OCI-LY7 (cell line): ENCODE measurements at regions not wholly inside any gene's neighbourhood (a gene's known extent, or its start where the extent isn't known, plus 50 kb on each side); places are given as distances from the start of the nearest gene placed in this dataset.

ENCODE experiments used
- BruUV-seq: library from RNA; stranded (reverse); fragments of 400-500 nt; replicated peaks from 2 replicates; lab custom pipeline; 2021; lab: Mats Ljungman, UMichigan
- CTCF ChIA-PET: fragments of 300-600 bp; sonication (Branson Sonifier 250); formaldehyde crosslinking; loops from one replicate; lab custom pipeline; 2022; ENCODE audit warnings: antibody characterized with exemption; ENCODE audit not compliant: unreplicated experiment; lab: Charles Lee
- POLR2A ChIA-PET: fragments of 300-600 bp; sonication (Branson Sonifier 250); formaldehyde crosslinking; loops from one replicate; lab custom pipeline; 2022; ENCODE audit warnings: antibody characterized with exemption; lab: Charles Lee
- DNase-seq: peaks from one replicate; pipeline ENCODE4 v3.0.0-alpha.2; 2015; ENCODE audit warnings: low spot score
- H2AFZ ChIP-seq: fragments of 200-600 bp; sonication (generic), shearing (Covaris generic); 2 replicates; pipeline ENCODE4 v1.6.1; 2014; ENCODE audit warnings: mild to moderate bottlenecking, antibody characterized with exemption, low read length, moderate library complexity
- H3K27ac ChIP-seq: fragments of 200-600 bp; sonication (generic); 2 replicates; pipeline ENCODE4 v1.5.1; 2014; ENCODE audit warnings: mixed run types, low read depth, mild to moderate bottlenecking, moderate library complexity, low read length, inconsistent platforms; ENCODE audit not compliant: poor library complexity, severe bottlenecking
- H3K36me3 ChIP-seq: fragments of 200-600 bp; sonication (generic); 2 replicates; pipeline ENCODE4 v1.6.1; 2014; ENCODE audit warnings: mild to moderate bottlenecking, antibody characterized with exemption, low read length, moderate library complexity, mixed read lengths; ENCODE audit not compliant: insufficient read depth
- H3K4me1 ChIP-seq: fragments of 200-600 bp; sonication (generic); 2 replicates; pipeline ENCODE4 v1.5.1; 2014; ENCODE audit warnings: mild to moderate bottlenecking, low read length; ENCODE audit not compliant: insufficient read depth, poor library complexity, severe bottlenecking
- H3K4me2 ChIP-seq: fragments of 200-600 bp; sonication (generic); 2 replicates; pipeline ENCODE4 v1.6.1; 2014; ENCODE audit warnings: mild to moderate bottlenecking, low read length
- H3K4me3 ChIP-seq: fragments of 200-600 bp; sonication (generic); 2 replicates; pipeline ENCODE4 v1.5.1; 2014; ENCODE audit warnings: mild to moderate bottlenecking, low read depth, low read length; ENCODE audit not compliant: poor library complexity, severe bottlenecking
- H3K79me2 ChIP-seq: fragments of 200-600 bp; sonication (generic); 2 replicates; pipeline ENCODE4 v1.6.1; 2016; ENCODE audit warnings: low read depth, mild to moderate bottlenecking, low read length, moderate library complexity, mixed read lengths; ENCODE audit not compliant: insufficient read depth
- H3K9me2 ChIP-seq: fragments of 200-600 bp; sonication (generic); 2 replicates; pipeline ENCODE4 v1.6.1; 2016; ENCODE audit warnings: mild to moderate bottlenecking, low read length, mixed read lengths; ENCODE audit not compliant: insufficient read depth
- H3K9me3 ChIP-seq: fragments of 200-600 bp; sonication (generic); 2 replicates; pipeline ENCODE4 v1.6.1; 2014; ENCODE audit warnings: mild to moderate bottlenecking, mixed run types, low read length, mixed read lengths
- H4K20me1 ChIP-seq: fragments of 200-600 bp; sonication (generic); 2 replicates; pipeline ENCODE4 v1.6.1; 2014; ENCODE audit warnings: mild to moderate bottlenecking, antibody characterized with exemption, low read length, moderate library complexity, mixed read lengths; ENCODE audit not compliant: insufficient read depth
- EZH2phosphoT487 ChIP-seq: fragments of 200-600 bp; sonication (generic); IDR thresholded peaks from 2 replicates; pipeline ENCODE4 v1.6.1; 2018; ENCODE audit warnings: low read depth, borderline replicate concordance, mild to moderate bottlenecking, mixed run types, antibody characterized with exemption, low read length, moderate library complexity, mixed read lengths
- intact Hi-C: fragments of 100-400 bp; cut with micrococcal nuclease; formaldehyde crosslinking; loops from one replicate; pipeline ENCODE4 v1.10.0; 2022; ENCODE audit not compliant: unreplicated experiment
- TF ChIP-seq, protein P1 (sequence below): fragments of 200-600 bp; sonication (generic); conservative IDR thresholded peaks from 2 replicates; pipeline ENCODE4 v1.5.1; 2014; ENCODE audit warnings: mild to moderate bottlenecking, antibody characterized with exemption, low read length, moderate library complexity, mixed read lengths

GRCh38 chr3:168625477-168625876 lies 529.8 kb upstream of the GOLIM4 start:
- no peaks in the 10 kb centered on the region for H3K4me1 ChIP-seq
- H4K20me1 ChIP-seq: no peaks in the 10 kb centered on the region
- no peak for TF ChIP-seq EZH2phosphoT487
- TF ChIP-seq, protein P1, sequence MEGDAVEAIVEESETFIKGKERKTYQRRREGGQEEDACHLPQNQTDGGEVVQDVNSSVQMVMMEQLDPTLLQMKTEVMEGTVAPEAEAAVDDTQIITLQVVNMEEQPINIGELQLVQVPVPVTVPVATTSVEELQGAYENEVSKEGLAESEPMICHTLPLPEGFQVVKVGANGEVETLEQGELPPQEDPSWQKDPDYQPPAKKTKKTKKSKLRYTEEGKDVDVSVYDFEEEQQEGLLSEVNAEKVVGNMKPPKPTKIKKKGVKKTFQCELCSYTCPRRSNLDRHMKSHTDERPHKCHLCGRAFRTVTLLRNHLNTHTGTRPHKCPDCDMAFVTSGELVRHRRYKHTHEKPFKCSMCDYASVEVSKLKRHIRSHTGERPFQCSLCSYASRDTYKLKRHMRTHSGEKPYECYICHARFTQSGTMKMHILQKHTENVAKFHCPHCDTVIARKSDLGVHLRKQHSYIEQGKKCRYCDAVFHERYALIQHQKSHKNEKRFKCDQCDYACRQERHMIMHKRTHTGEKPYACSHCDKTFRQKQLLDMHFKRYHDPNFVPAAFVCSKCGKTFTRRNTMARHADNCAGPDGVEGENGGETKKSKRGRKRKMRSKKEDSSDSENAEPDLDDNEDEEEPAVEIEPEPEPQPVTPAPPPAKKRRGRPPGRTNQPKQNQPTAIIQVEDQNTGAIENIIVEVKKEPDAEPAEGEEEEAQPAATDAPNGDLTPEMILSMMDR: no peak
- POLR2A ChIA-PET: interaction anchor here (0.7 to 1.9 kb wide), 3 partner anchors 9 to 30 kb away, joined by 3 to 7 read pairs (median 3); no protein-coding TSS in a partner anchor
- H2AFZ ChIP-seq: no peak overlapping the region
- no peaks in the 10 kb centered on the region for H3K36me3 ChIP-seq
- DNase-seq: no peak
- H3K9me3 ChIP-seq: no peaks in the 10 kb centered on the region
- no TSS peak for BruUV-seq
- CTCF ChIA-PET: no interaction called here
- H3K4me3 ChIP-seq: no peak overlapping the region
- no peaks in the 10 kb centered on the region for H3K79me2 ChIP-seq
- no peaks in the 10 kb centered on the region for H3K9me2 ChIP-seq
- intact Hi-C loops: loop anchor here (10.0 kb wide), 1 partner anchor 581 kb away; no protein-coding TSS in a partner anchor
- H3K27ac ChIP-seq: no peak overlapping the region
- no peak overlapping the region for H3K4me2 ChIP-seq

GRCh38 chr3:168624892-168625448 lies 529.2 kb upstream of the GOLIM4 start:
- no peak for TF ChIP-seq EZH2phosphoT487
- H3K36me3 ChIP-seq: no peaks in the 10 kb centered on the region
- H3K4me2 ChIP-seq: no peak overlapping the region
- no peak overlapping the region for H2AFZ ChIP-seq
- no peaks in the 10 kb centered on the region for H3K4me1 ChIP-seq
- H3K27ac ChIP-seq: no peak overlapping the region
- no peaks in the 10 kb centered on the region for H3K9me3 ChIP-seq
- POLR2A ChIA-PET: interaction anchor here (0.6 to 1.9 kb wide), 3 partner anchors 9 to 411 kb away, joined by 3 to 7 read pairs (median 3); no protein-coding TSS in a partner anchor
- DNase-seq: no peak
- H3K79me2 ChIP-seq: no peaks in the 10 kb centered on the region
- intact Hi-C loops: loop anchor here (10.0 kb wide), 1 partner anchor 580 kb away; no protein-coding TSS in a partner anchor
- no peak overlapping the region for H3K4me3 ChIP-seq
- no TSS peak for BruUV-seq
- H3K9me2 ChIP-seq: no peaks in the 10 kb centered on the region
- CTCF ChIA-PET: no interaction called here
- H4K20me1 ChIP-seq: no peaks in the 10 kb centered on the region

GRCh38 chr3:168624195-168624594 lies 528.5 kb upstream of the GOLIM4 start:
- POLR2A ChIA-PET: interaction anchor here (0.5 to 1.3 kb wide), 4 partner anchors 8 to 179 kb away, joined by 3 to 4 read pairs (median 4); no protein-coding TSS in a partner anchor
- Histone ChIP-seq H3K9me2 (no peaks in the 10 kb centered on the region), H4K20me1 (no peaks in the 10 kb centered on the region), H3K4me3 (no peak overlapping the region), H3K36me3 (no peaks in the 10 kb centered on the region), H3K4me2 (no peak overlapping the region), H2AFZ (no peak overlapping the region), H3K4me1 (no peaks in the 10 kb centered on the region), H3K9me3 (no peaks in the 10 kb centered on the region), H3K27ac (no peak overlapping the region), H3K79me2 (no peaks in the 10 kb centered on the region)
- intact Hi-C loops: loop anchor here (10.0 kb wide), 1 partner anchor 579 kb away; no protein-coding TSS in a partner anchor
- DNase-seq: no peak
- CTCF ChIA-PET: no interaction called here
- BruUV-seq: no TSS peak
- no peak for TF ChIP-seq EZH2phosphoT487
- TF ChIP-seq, protein P1: no peak
